GM20000 (cell line): ENCODE measurements at regions not wholly inside any gene's neighbourhood (a gene's known extent, or its start where the extent isn't known, plus 50 kb on each side); places are given as distances from the start of the nearest gene placed in this dataset.

Source experiments
- DNase-seq: peaks from one replicate; pipeline ENCODE4 v3.0.0; 2012; ENCODE audit warnings: low spot score
- TF ChIP-seq, protein P1 (sequence below): IDR thresholded peaks from 2 replicates; pipeline ENCODE4 v1.5.1; 2012; ENCODE audit warnings: mild to moderate bottlenecking, control low read depth; ENCODE audit errors: extremely low read depth, missing control alignments

DNA sequence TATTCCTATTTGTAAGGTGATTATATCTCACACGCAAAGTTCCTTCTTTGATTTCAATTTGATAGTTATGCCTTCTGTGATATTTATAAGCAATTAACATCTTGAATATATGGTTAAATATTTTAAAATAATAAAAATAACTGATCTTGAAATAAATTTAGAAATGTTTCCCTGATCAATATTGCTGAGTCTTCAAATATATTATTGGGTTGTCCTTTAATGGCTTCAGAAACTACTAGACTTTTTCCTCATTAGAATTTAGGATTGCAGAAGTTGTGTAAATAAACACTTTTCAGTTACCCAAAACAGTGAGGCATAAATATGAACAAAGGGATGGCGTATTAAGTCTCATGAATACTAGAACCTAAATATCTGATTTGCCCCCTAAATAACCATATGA, 252.3 kb upstream of the PRR20A start:
- TF ChIP-seq, protein P1, sequence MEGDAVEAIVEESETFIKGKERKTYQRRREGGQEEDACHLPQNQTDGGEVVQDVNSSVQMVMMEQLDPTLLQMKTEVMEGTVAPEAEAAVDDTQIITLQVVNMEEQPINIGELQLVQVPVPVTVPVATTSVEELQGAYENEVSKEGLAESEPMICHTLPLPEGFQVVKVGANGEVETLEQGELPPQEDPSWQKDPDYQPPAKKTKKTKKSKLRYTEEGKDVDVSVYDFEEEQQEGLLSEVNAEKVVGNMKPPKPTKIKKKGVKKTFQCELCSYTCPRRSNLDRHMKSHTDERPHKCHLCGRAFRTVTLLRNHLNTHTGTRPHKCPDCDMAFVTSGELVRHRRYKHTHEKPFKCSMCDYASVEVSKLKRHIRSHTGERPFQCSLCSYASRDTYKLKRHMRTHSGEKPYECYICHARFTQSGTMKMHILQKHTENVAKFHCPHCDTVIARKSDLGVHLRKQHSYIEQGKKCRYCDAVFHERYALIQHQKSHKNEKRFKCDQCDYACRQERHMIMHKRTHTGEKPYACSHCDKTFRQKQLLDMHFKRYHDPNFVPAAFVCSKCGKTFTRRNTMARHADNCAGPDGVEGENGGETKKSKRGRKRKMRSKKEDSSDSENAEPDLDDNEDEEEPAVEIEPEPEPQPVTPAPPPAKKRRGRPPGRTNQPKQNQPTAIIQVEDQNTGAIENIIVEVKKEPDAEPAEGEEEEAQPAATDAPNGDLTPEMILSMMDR, result no peak
- no peak for DNase-seq

GRCh38 chr13:56893843-56894242, 246.9 kb upstream of the PRR20A start:
- TF ChIP-seq, protein P1, result no peak

DNA sequence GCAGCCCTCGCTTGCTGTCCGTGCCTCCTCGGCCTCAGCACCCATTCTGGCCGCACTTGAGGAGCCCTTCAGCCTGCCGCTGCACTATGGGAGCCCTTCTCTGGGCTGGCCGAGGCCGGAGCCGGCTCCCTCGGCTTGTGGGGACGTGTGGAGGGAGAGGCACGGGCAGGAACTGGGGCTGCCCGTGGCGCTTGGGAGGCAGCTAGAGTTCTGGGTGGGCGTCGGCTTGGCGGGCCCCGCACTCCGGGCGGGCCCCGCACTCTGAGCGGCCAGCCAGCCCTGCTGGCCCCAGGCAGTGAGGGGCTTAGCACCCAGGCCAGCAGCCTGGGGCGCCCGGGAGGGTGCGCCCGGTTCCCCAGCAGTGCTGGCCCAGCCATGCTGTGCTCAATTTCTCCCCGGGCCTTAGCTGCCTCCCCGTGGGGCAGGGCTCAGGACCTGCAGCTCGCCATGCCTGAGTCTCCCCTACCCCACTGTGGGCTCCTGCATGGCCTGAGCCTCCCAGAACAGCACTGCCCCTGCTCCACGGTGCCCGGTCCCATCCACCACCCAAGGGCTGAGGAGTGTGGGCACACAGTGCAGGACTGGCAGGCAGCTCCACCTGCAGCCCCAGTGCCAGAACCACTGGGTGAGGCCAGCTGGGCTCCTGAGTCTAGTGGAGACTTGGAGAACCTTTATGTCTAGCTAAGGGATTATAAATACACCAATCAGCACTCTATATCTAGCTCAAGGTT, 240.0 kb upstream of the PRR20A start:
- TF ChIP-seq, protein P1, result no peak
- DNase-seq, result no peak

More at GRCh38 chr13:56893843-56894242, 246.9 kb upstream of the PRR20A start:
- DNase-seq, result no peak

DNA sequence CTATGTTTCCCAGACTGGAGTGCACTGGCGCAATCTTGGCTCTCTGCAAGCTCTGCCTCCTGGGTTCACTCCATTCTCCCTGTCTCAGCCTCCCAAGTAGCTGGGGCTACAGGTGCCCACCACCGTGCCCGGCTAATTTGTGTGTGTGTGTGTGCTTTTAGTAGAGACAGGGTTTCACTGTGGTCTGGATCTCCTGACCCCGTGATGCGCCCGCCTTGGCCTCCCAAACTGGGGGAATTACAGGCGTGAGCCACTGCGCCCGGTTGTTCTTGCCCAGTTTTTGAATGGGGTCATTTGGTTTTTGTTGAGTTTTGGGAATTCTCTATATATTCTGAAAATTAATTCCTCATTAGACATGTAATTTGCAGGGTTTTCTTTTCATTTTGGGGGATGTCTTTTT, 238.4 kb upstream of the PRR20A start:
- no peak for DNase-seq
- TF ChIP-seq, protein P1, result no peak

- TF ChIP-seq, protein P1, result no peak
- DNase-seq, result no peak
Observed at GRCh38 chr13:56903710-56904282, 236.9 kb upstream of the PRR20A start.

GRCh38 chr13:56906909-56907308, 233.8 kb upstream of the PRR20A start:
- TF ChIP-seq, protein P1, result no peak
- no peak for DNase-seq

GRCh38 chr13:56907766-56908165, 233.0 kb upstream of the PRR20A start:
- TF ChIP-seq, protein P1, result no peak
- DNase-seq, result no peak
